ENCODE measurements at regions not wholly inside any gene's neighbourhood (a gene's known extent, or its start where the extent isn't known, plus 50 kb on each side); places are given as distances from the start of the nearest gene placed in this dataset.

DNA sequence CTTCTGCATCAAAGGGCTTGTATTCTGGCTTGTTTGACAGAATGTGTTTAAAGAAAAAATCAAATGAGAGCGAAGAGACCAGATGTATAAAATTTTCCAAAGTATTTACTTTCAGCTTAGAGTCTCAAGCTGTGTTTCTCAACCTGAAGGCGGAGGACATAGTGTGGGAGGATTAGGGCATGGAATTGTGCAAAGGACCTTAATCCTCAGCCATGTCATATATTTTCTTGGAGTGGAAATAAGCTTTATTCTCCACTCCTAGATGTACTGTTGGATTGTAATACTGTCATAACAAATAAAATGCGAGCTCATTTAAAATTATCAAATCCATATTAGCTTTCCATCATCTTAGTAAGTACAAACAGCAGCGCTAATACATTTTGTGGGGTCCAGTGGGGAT is 154.0 kb downstream of the PAH start:
- Mint-ChIP-seq H3K27me3 (ENCODE audit: low read depth) (no peaks in the 10 kb centered on the region), H3K36me3 (ENCODE audit: low read depth) (no peaks in the 10 kb centered on the region)
- no peak for TF ChIP-seq CTCF (IDR thresholded peaks at IDR 0.05; ENCODE audit: unreplicated experiment in 3 of 3)

DNA sequence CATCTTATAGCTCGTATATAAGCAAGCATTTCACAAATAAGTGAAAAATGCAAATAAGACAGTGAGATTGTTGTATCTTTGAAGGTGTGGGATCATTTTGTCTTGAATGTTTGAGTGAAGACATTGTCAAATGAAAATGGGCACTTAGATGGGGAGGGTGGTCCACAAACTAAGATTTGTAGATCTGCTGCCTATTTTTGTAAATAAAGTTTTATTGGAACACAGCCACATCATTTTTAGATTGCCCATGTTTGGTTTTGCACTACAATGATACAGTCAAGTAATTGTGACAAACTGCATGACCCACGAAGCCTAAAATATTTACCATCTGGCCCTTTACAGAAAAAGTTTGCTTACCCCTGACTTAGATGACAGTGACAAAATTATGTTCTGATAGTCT is 156.7 kb downstream of the PAH start:
- Mint-ChIP-seq H3K27me3 (ENCODE audit: low read depth) (no peaks in the 10 kb centered on the region), H3K9me3 (no peaks in the 10 kb centered on the region), H3K36me3 (ENCODE audit: low read depth) (no peaks in the 10 kb centered on the region), H3K4me1 (peaks cover 64% of the 10 kb centered on the region), H3K27ac (peak overlapping the region in 1 of 3 experiments; percentile 22), H3K4me3 (no peak overlapping the region)
- no peak for TF ChIP-seq CTCF (IDR thresholded peaks at IDR 0.05; ENCODE audit: unreplicated experiment in 3 of 3)

More for the DNA sequence above, 154.0 kb downstream of the PAH start:
- Mint-ChIP-seq H3K27ac (peak overlapping the region; percentile 64 to 91 (median 81)), H3K9me3 (no peaks in the 10 kb centered on the region), H3K4me3 (peak overlapping the region in 1 of 3 experiments; percentile 7), H3K4me1 (peaks cover 56% of the 10 kb centered on the region)

DNA sequence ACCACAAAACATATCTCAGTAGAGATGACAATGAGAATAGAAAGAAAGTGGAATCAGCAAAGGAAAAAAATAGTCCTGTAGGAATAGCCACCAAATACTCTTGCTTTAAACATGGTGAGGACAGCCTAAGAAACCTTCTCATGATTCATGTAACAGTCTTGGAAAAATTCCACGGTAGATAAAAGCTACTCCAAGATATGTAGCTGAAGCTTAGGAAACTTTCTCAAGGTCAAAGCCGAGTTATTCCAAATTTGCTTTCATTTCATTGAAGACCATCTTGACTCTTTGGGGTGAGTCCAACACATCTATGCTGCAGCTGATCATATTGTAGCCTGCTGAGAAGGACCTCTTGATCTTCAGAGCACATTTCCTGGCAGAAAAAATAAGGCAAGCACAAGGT is 157.6 kb downstream of the PAH start:
- Mint-ChIP-seq H3K27me3 (ENCODE audit: low read depth) (no peaks in the 10 kb centered on the region), H3K9me3 (no peaks in the 10 kb centered on the region)

DNA sequence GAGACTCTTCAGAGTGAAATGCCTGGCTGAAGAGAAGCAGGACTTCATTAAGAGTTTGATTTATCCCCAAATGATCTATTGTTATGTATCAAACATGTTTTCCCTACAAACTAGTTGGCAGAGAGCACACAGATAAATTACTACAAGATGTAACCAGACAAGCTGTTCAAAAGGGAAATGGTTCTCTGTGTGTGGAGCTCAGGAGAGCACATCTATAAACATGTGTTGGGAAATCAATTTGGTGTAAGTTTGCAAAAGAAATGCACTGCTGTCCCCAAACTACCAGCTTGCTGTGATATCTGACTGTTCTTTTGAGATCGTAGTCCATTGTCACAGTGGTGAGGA is 159.2 kb downstream of the PAH start:
- no peaks in the 10 kb centered on the region for H3K27me3 Mint-ChIP-seq (ENCODE audit: low read depth)
- peaks cover 49% of the 10 kb centered on the region for H3K4me1 Mint-ChIP-seq
- TF ChIP-seq CTCF (IDR thresholded peaks at IDR 0.05; ENCODE audit: unreplicated experiment in 3 of 3): no peak

More for the DNA sequence above, 157.6 kb downstream of the PAH start:
- peak overlapping the region; percentile 7 to 96 (median 95) for H3K27ac Mint-ChIP-seq
- no peaks in the 10 kb centered on the region for H3K36me3 Mint-ChIP-seq (ENCODE audit: low read depth)
- H3K4me1 Mint-ChIP-seq: peaks cover 65% of the 10 kb centered on the region
- no peak for TF ChIP-seq CTCF (IDR thresholded peaks at IDR 0.05; ENCODE audit: unreplicated experiment in 3 of 3)
- H3K4me3 Mint-ChIP-seq: peak overlapping the region in 1 of 3 experiments; percentile 21

DNA sequence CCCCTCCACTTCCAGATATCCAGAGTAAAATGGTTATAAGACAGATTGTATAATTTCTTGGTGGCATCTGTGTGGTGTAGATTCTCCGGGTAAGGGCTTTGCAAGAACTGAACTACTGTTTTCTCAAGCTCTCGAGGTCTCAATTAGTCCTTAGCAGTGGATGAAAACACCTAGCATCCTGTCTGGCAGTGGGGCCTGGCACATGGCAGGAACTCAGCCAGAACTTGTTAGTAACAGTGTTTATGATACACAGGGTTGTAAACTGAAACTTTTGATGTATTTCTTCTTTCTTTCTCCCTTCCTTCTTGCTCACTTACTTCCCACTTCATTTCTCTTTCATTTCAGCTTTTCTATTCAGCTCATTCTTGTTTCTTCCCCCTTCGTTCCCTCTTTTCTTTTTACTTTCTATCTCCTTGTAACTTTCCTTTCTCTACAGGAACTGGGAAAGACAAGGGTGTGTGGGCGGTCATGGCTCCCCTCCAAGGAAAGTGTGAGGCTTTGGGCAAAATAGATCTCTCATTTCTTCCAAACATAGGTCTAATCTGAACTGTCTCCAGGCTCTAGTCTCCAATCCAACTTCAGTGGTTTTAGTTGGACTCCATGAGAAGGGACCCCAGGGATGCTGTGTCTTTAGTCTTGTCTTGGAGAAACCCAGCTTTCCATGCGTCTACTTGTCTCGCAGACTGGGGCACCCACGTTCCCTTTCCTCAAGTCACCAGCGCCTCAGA is 159.7 kb downstream of the PAH start:
- TF ChIP-seq CTCF (IDR thresholded peaks at IDR 0.05; ENCODE audit: unreplicated experiment in 3 of 3): no peak
- H3K4me3 Mint-ChIP-seq: peak overlapping the region in 1 of 3 experiments; percentile 59
- no peaks in the 10 kb centered on the region for H3K9me3 Mint-ChIP-seq
- H3K36me3 Mint-ChIP-seq (ENCODE audit: low read depth): no peaks in the 10 kb centered on the region
- H3K27me3 Mint-ChIP-seq (ENCODE audit: low read depth): no peaks in the 10 kb centered on the region
- peaks cover 46% of the 10 kb centered on the region for H3K4me1 Mint-ChIP-seq
- H3K27ac Mint-ChIP-seq: peak overlapping the region; percentile 31 to 99 (median 98)

More for the DNA sequence above, 159.2 kb downstream of the PAH start:
- H3K27ac Mint-ChIP-seq: peak overlapping the region; percentile 31 to 99 (median 98)
- H3K36me3 Mint-ChIP-seq (ENCODE audit: low read depth): no peaks in the 10 kb centered on the region
- H3K4me3 Mint-ChIP-seq: peak overlapping the region in 1 of 3 experiments; percentile 59
- H3K9me3 Mint-ChIP-seq: no peaks in the 10 kb centered on the region

- no peaks in the 10 kb centered on the region for H3K9me3 Mint-ChIP-seq
- H3K36me3 Mint-ChIP-seq (ENCODE audit: low read depth): no peaks in the 10 kb centered on the region
- peak overlapping the region in 2 of 3 experiments; percentile 98 to 99 for H3K27ac Mint-ChIP-seq
- H3K27me3 Mint-ChIP-seq (ENCODE audit: low read depth): no peaks in the 10 kb centered on the region
- peak overlapping the region in 1 of 3 experiments; percentile 29 for H3K4me3 Mint-ChIP-seq
- no peak for TF ChIP-seq CTCF (IDR thresholded peaks at IDR 0.05; ENCODE audit: unreplicated experiment in 3 of 3)
- H3K4me1 Mint-ChIP-seq: peaks cover 44% of the 10 kb centered on the region
Measured at GRCh38 chr12:102756530-102756929, 160.5 kb downstream of the PAH start.
